ENCODE measurements at regions not wholly inside any gene's neighbourhood (a gene's known extent, or its start where the extent isn't known, plus 50 kb on each side); places are given as distances from the start of the nearest gene placed in this dataset.
"Not testable (repeated sequence)": the region's sequence is repeated elsewhere in the genome, so short reads cannot be mapped to it uniquely, and the experiment has no call there.

DNA sequence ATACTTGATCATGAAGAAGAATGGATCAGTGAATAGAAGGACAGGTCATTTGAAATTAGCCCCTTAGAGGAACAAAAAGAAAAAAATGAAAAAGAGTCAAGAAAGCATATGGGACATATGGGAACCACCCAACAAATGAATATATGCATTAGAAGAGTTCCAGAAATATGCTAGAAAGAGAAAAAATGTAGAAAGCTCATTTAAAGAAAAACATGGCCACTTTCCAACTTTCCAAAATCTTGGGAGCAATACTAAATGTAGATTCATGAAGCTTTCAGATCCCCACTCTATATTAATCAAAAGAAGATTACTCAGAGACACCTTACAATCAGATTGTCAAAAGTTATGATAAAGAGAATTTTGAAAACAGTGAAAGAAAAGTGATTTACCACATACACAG, 334.8 kb upstream of the NMUR2 start:
- Histone ChIP-seq H3K36me3 (no peaks in the 10 kb centered on the region), H3K27ac (no peak overlapping the region), H3K4me3 (no peak overlapping the region), H3K9me3 (peaks cover 0 to 16% (median 5%) of the 10 kb centered on the region in 4 donors), H3K27me3 (no peaks in the 10 kb centered on the region), H3K4me1 (no peaks in the 10 kb centered on the region)
- no peak for DNase-seq
- ATAC-seq (ENCODE audit: low FRiP score in 2 of 2) = no peak
- no peak for TF ChIP-seq POLR2A (IDR thresholded peaks at IDR 0.05)
- no peak for TF ChIP-seq POLR2AphosphoS5 (IDR thresholded peaks at IDR 0.05)
- TF ChIP-seq EP300 (IDR thresholded peaks at IDR 0.05) = no peak
- TF ChIP-seq, protein P1, sequence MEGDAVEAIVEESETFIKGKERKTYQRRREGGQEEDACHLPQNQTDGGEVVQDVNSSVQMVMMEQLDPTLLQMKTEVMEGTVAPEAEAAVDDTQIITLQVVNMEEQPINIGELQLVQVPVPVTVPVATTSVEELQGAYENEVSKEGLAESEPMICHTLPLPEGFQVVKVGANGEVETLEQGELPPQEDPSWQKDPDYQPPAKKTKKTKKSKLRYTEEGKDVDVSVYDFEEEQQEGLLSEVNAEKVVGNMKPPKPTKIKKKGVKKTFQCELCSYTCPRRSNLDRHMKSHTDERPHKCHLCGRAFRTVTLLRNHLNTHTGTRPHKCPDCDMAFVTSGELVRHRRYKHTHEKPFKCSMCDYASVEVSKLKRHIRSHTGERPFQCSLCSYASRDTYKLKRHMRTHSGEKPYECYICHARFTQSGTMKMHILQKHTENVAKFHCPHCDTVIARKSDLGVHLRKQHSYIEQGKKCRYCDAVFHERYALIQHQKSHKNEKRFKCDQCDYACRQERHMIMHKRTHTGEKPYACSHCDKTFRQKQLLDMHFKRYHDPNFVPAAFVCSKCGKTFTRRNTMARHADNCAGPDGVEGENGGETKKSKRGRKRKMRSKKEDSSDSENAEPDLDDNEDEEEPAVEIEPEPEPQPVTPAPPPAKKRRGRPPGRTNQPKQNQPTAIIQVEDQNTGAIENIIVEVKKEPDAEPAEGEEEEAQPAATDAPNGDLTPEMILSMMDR (IDR thresholded peaks at IDR 0.05) = no peak

GRCh38 chr5:152741126-152741525, 336.0 kb upstream of the NMUR2 start:
- peak in 1 of 2 donors; percentile 38 for DNase-seq
- ATAC-seq (ENCODE audit: low FRiP score in 2 of 2); H3K36me3 ChIP-seq; H3K4me3 ChIP-seq; H3K4me1 ChIP-seq; H3K27me3 ChIP-seq; H3K27ac ChIP-seq: not testable (repeated sequence)
- peaks cover 0 to 16% (median 5%) of the 10 kb centered on the region in 4 donors for H3K9me3 ChIP-seq
- 82 to 100% methylated on average over 1 to 10 of the region's 10 CpGs for WGBS, 2 donors

- H3K27ac ChIP-seq; H3K36me3 ChIP-seq; H3K4me3 ChIP-seq; H3K9me3 ChIP-seq; ATAC-seq (ENCODE audit: low FRiP score in 2 of 2); H3K27me3 ChIP-seq; DNase-seq; H3K4me1 ChIP-seq: not testable (repeated sequence)
- 52 to 76% methylated on average over 3 to 6 of the region's 6 CpGs for WGBS, 2 donors
These were observed 382.7 kb upstream of the NMUR2 start for GRCh38 chr5:152787709-152788217.

DNA sequence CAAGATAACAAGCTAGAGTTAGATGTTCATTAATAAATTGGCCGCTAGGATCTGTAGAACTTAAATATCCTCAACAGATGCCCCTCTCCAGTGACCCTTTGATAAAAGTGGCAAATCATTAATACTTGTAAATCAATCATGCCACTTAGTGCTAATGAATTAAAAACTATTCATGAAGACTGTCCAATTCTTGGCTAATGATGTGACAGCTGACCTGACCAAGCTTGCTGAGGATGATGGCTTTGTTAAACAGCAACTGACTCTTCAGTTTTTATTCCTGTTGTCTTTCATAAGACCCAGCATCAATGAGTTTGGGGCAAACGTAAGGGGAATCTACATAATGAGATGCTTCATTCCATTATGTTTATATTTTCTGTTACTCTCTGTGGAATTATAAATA, 396.8 kb upstream of the NMUR2 start:
- no peak for ATAC-seq (ENCODE audit: low FRiP score in 2 of 2)
- DNase-seq = no peak
- H3K36me3 ChIP-seq = no peaks in the 10 kb centered on the region
- no peak for TF ChIP-seq POLR2AphosphoS5 (IDR thresholded peaks at IDR 0.05)
- no peak for TF ChIP-seq EP300 (IDR thresholded peaks at IDR 0.05)
- TF ChIP-seq, protein P1 (IDR thresholded peaks at IDR 0.05) = no peak
- TF ChIP-seq POLR2A (IDR thresholded peaks at IDR 0.05) = no peak
- no peaks in the 10 kb centered on the region for H3K4me1 ChIP-seq
- H3K4me3 ChIP-seq = no peak overlapping the region
- no peaks in the 10 kb centered on the region for H3K27me3 ChIP-seq
- no peak overlapping the region for H3K27ac ChIP-seq
- WGBS, 2 donors = 59 to 64% methylated on average over 2 of the region's 2 CpGs
- no peaks in the 10 kb centered on the region for H3K9me3 ChIP-seq

DNA sequence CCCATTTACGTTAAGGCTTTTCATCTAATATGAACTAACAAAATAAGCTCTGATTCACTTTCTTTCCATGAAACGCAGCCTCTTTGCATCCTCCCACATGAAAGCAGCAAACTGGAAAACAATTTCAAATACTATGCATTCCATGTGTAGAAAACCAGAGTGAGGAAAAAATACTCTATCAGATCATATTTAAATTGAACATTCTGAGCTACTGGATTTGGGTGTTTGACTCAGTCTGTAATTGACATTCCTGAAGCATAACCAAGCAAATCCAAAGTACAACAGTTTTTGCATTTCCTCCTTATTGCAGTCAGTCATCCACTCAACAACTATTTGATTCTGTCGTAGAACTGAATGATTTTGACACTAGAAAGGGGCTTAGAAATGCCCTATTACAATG, 399.1 kb upstream of the NMUR2 start:
- no peaks in the 10 kb centered on the region for H3K36me3 ChIP-seq
- H3K27ac ChIP-seq = no peak overlapping the region
- WGBS, 2 donors = 41 to 77% methylated on average over 3 of the region's 3 CpGs
- DNase-seq = no peak
- TF ChIP-seq EP300 (IDR thresholded peaks at IDR 0.05) (no peak), POLR2AphosphoS5 (IDR thresholded peaks at IDR 0.05) (no peak), POLR2A (IDR thresholded peaks at IDR 0.05) (no peak)
- TF ChIP-seq, protein P1 (IDR thresholded peaks at IDR 0.05) = no peak
- no peak overlapping the region for H3K4me3 ChIP-seq
- H3K4me1 ChIP-seq = no peaks in the 10 kb centered on the region
- no peaks in the 10 kb centered on the region for H3K27me3 ChIP-seq
- H3K9me3 ChIP-seq = no peaks in the 10 kb centered on the region
- ATAC-seq (ENCODE audit: low FRiP score in 2 of 2) = no peak

GRCh38 chr5:152811988-152812387, 406.9 kb upstream of the NMUR2 start:
- no peaks in the 10 kb centered on the region for H3K9me3 ChIP-seq
- no peak overlapping the region for H3K4me3 ChIP-seq
- ATAC-seq (ENCODE audit: low FRiP score in 2 of 2) = no peak
- no peak for TF ChIP-seq POLR2A (IDR thresholded peaks at IDR 0.05)
- TF ChIP-seq, protein P1 (IDR thresholded peaks at IDR 0.05) = no peak
- no peak for TF ChIP-seq EP300 (IDR thresholded peaks at IDR 0.05)
- no peak for TF ChIP-seq POLR2AphosphoS5 (IDR thresholded peaks at IDR 0.05)
- H3K27ac ChIP-seq = no peak overlapping the region
- H3K4me1 ChIP-seq = no peaks in the 10 kb centered on the region
- H3K27me3 ChIP-seq = no peaks in the 10 kb centered on the region
- H3K36me3 ChIP-seq = no peaks in the 10 kb centered on the region
- DNase-seq = no peak
- WGBS, 2 donors = 70 to 88% methylated on average over 5 of the region's 5 CpGs

All from upper lobe of left lung (tissue), 6 donors.